H9 (cell line): ENCODE measurements at regions not wholly inside any gene's neighbourhood (a gene's known extent, or its start where the extent isn't known, plus 50 kb on each side); places are given as distances from the start of the nearest gene placed in this dataset.

Source experiments
- DNase-seq: peaks from one replicate; pipeline ENCODE4 v3.0.0-alpha.2; 2017
- H2AFZ ChIP-seq: one replicate; pipeline ENCODE4 v1.6.1; 2013; ENCODE audit warnings: mild to moderate bottlenecking, low read length, control low read depth, moderate library complexity
- H2AK5ac ChIP-seq: 2 replicates; pipeline ENCODE4 v1.6.1; 2013; ENCODE audit warnings: low read length, control low read depth, mixed read lengths; ENCODE audit not compliant: insufficient read length
- H2BK120ac ChIP-seq: one replicate; pipeline ENCODE4 v1.6.1; 2013; ENCODE audit warnings: low read depth, mild to moderate bottlenecking, low read length, control low read depth, inconsistent platforms; ENCODE audit not compliant: poor library complexity, severe bottlenecking
- H2BK12ac ChIP-seq: 2 replicates; pipeline ENCODE4 v1.6.1; 2013; ENCODE audit warnings: low read length, control low read depth, mixed read lengths, low read depth; ENCODE audit not compliant: insufficient read length
- H2BK15ac ChIP-seq: 2 replicates; pipeline ENCODE4 v1.6.1; 2013; ENCODE audit warnings: low read depth, low read length, control low read depth
- H2BK20ac ChIP-seq: one replicate; pipeline ENCODE4 v1.6.1; 2013; ENCODE audit warnings: low read depth, mild to moderate bottlenecking, low read length, control low read depth, inconsistent platforms; ENCODE audit not compliant: poor library complexity, severe bottlenecking
- H2BK5ac ChIP-seq: 2 replicates; pipeline ENCODE4 v1.6.1; 2013; ENCODE audit warnings: low read length, control low read depth, mixed read lengths; ENCODE audit not compliant: insufficient read length
- H3K14ac ChIP-seq: 2 replicates; pipeline ENCODE4 v1.6.1; 2013; ENCODE audit warnings: low read length, control low read depth; ENCODE audit not compliant: insufficient read depth
- H3K18ac ChIP-seq: 2 replicates; pipeline ENCODE4 v1.6.1; 2013; ENCODE audit warnings: low read depth, mild to moderate bottlenecking, mixed read lengths, low read length, control low read depth; ENCODE audit not compliant: insufficient read length
- H3K23ac ChIP-seq: 2 replicates; pipeline ENCODE4 v1.6.1; 2013; ENCODE audit warnings: low read length, control low read depth, mixed read lengths, low read depth; ENCODE audit not compliant: insufficient read length
- H3K23me2 ChIP-seq: 2 replicates; pipeline ENCODE4 v1.6.1; 2013; ENCODE audit warnings: low read depth, mild to moderate bottlenecking, mixed read lengths, low read length, control low read depth; ENCODE audit not compliant: insufficient read length, poor library complexity, severe bottlenecking
- H3K27ac ChIP-seq: 2 replicates; pipeline ENCODE4 v1.5.1; 2013; ENCODE audit warnings: low read length, control low read depth, mixed read lengths, low read depth; ENCODE audit not compliant: insufficient read length
- H3K27me3 ChIP-seq: 2 replicates; pipeline ENCODE4 v1.6.1; 2013; ENCODE audit warnings: low read length, control low read depth, inconsistent platforms; ENCODE audit not compliant: insufficient read depth
- H3K4ac ChIP-seq: 2 replicates; pipeline ENCODE4 v1.6.1; 2013; ENCODE audit warnings: low read depth, mild to moderate bottlenecking, control low read depth, inconsistent platforms, low read length, moderate library complexity
- H3K4me1 ChIP-seq: 2 replicates; pipeline ENCODE4 v1.6.1; 2013; ENCODE audit warnings: low read length, control low read depth, inconsistent platforms; ENCODE audit not compliant: insufficient read depth
- H3K4me2 ChIP-seq: 2 replicates; pipeline ENCODE4 v1.6.1; 2013; ENCODE audit warnings: low read length, control low read depth, mixed read lengths; ENCODE audit not compliant: insufficient read length, insufficient read depth
- H3K56ac ChIP-seq: 2 replicates; pipeline ENCODE4 v1.6.1; 2013; ENCODE audit warnings: low read depth, mild to moderate bottlenecking, mixed read lengths, low read length, control low read depth; ENCODE audit not compliant: insufficient read length
- H3K79me1 ChIP-seq: 2 replicates; pipeline ENCODE4 v1.6.1; 2013; ENCODE audit warnings: low read depth, mild to moderate bottlenecking, moderate library complexity, low read length, control low read depth, inconsistent platforms; ENCODE audit not compliant: insufficient read depth, poor library complexity, severe bottlenecking
- H3K79me2 ChIP-seq: 2 replicates; pipeline ENCODE4 v1.6.1; 2013; ENCODE audit warnings: low read length, control low read depth, inconsistent platforms; ENCODE audit not compliant: insufficient read depth
- H3K9ac ChIP-seq: 2 replicates; pipeline ENCODE4 v1.6.1; 2013; ENCODE audit warnings: low read length, control low read depth, mixed read lengths; ENCODE audit not compliant: insufficient read length; ENCODE audit errors: extremely low read depth
- H3K9me3 ChIP-seq: one replicate; pipeline ENCODE4 v1.6.1; 2013; ENCODE audit warnings: low read depth, low read length, inconsistent platforms; ENCODE audit not compliant: control insufficient read depth
- H3T11ph ChIP-seq: one replicate; pipeline ENCODE4 v1.6.1; 2013; ENCODE audit warnings: mild to moderate bottlenecking, low read length, control low read depth, inconsistent platforms
- H4K20me1 ChIP-seq: one replicate; pipeline ENCODE4 v1.6.1; 2013; ENCODE audit not compliant: control insufficient read depth, insufficient read length, insufficient read depth
- H4K5ac ChIP-seq: 2 replicates; pipeline ENCODE4 v1.6.1; 2013; ENCODE audit warnings: low read depth, mild to moderate bottlenecking, mixed read lengths, low read length, control low read depth; ENCODE audit not compliant: insufficient read length
- H4K8ac ChIP-seq: replicated peaks from 2 replicates; pipeline ENCODE4 v1.6.1; 2013; ENCODE audit warnings: low read length, control low read depth, mixed read lengths, low read depth; ENCODE audit not compliant: insufficient read length
- H4K91ac ChIP-seq: 2 replicates; pipeline ENCODE4 v1.6.1; 2013; ENCODE audit warnings: low read depth, mild to moderate bottlenecking, moderate library complexity, mixed read lengths, low read length, control low read depth; ENCODE audit not compliant: insufficient read length
- H3K27ac Mint-ChIP-seq, 3 experiments: 2 replicates in 2 of 3; 3 replicates in 1 of 3; pipeline ENCODE4 v1.8.0; 2020 to 2021; ENCODE audit warnings: mixed read lengths in 3 of 3, mild to moderate bottlenecking in 1 of 3, moderate library complexity in 1 of 3
- H3K27me3 Mint-ChIP-seq: 2 replicates; pipeline ENCODE4 v1.8.0; 2021; ENCODE audit warnings: low read depth, mild to moderate bottlenecking, moderate library complexity, mixed read lengths
- H3K36me3 Mint-ChIP-seq, 3 experiments: 2 replicates in 2 of 3; 3 replicates in 1 of 3; pipeline ENCODE4 v1.8.0; 2020 to 2021; ENCODE audit warnings: low read depth in 3 of 3, mixed read lengths in 3 of 3; ENCODE audit not compliant: insufficient read depth in 1 of 3
- H3K4me1 Mint-ChIP-seq, 2 experiments: 2 replicates each; pipeline ENCODE4 v1.8.0; 2020; ENCODE audit warnings: mixed read lengths in 2 of 2
- H3K4me3 Mint-ChIP-seq, 2 experiments: 2 replicates in 1 of 2; 3 replicates in 1 of 2; pipeline ENCODE4 v1.8.0; 2020 to 2021; ENCODE audit warnings: mild to moderate bottlenecking in 2 of 2, mixed read lengths in 2 of 2, moderate library complexity in 1 of 2
- H3K9me3 Mint-ChIP-seq, 2 experiments: 2 replicates in 1 of 2; 3 replicates in 1 of 2; pipeline ENCODE4 v1.8.0; 2020; ENCODE audit warnings: mild to moderate bottlenecking in 2 of 2, mixed read lengths in 2 of 2, moderate library complexity in 1 of 2
- WGBS: extraction: QIAGEN DNeasy Blood & Tissue Kit; methylation state at CpG from one replicate; pipeline ENCODE4 v1.1.7; 2013; ENCODE audit warnings: missing lambda C conversion rate, low lambda C conversion rate, mixed read lengths; ENCODE audit not compliant: insufficient read length; ENCODE audit errors: extremely low coverage; 5-methylcytosine and 5-hydroxymethylcytosine counted together
- TF ChIP-seq, protein P1 (sequence below): fragments of 200-600 bp; sonication (generic); conservative IDR thresholded peaks from 3 replicates; pipeline ENCODE4 v1.8.0; 2021; ENCODE audit warnings: antibody characterized with exemption, mild to moderate bottlenecking

DNA sequence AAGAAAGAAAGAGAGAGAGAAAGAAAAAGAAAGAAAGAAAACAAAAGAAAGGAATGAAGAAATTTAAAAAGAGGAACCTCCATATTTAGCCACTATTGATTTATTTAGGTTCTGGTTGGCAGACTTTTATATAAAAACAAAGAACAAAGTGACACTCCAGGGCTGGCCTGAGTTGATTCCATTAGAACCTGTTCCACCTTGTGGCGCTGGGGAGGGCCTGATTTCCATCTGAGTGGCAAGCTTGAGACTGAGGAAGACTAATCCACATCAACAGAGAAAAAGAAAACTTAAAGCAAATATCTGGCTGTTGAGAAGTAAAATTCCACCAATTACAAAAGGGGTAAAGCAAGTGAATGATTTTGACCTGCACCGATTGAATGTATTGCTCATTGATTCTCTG is 345.3 kb downstream of the EN1 start:
- Histone ChIP-seq H3K23ac (no peak overlapping the region), H3K79me1 (no peaks in the 10 kb centered on the region), H3K9me3 (no peaks in the 10 kb centered on the region), H2AK5ac (no peak overlapping the region), H3K4me1 (no peaks in the 10 kb centered on the region), H3K14ac (no peak overlapping the region), H2BK20ac (no peak overlapping the region), H3K79me2 (no peaks in the 10 kb centered on the region), H3K27ac (no peak overlapping the region), H4K20me1 (no peaks in the 10 kb centered on the region), H2BK15ac (no peak overlapping the region), H3K23me2 (no peaks in the 10 kb centered on the region), H3T11ph (no peak overlapping the region), H2AFZ (no peak overlapping the region), H4K91ac (no peak overlapping the region), H2BK12ac (no peak overlapping the region), H2BK120ac (no peak overlapping the region), H3K27me3 (no peaks in the 10 kb centered on the region), H4K5ac (no peak overlapping the region), H3K56ac (no peak overlapping the region), H3K4ac (no peak overlapping the region), H3K4me2 (no peak overlapping the region), H2BK5ac (no peak overlapping the region), H4K8ac (no peak overlapping the region), H3K9ac (no peak overlapping the region), H3K18ac (no peak overlapping the region)
- Mint-ChIP-seq H3K4me1 (peaks cover 25 to 26% of the 10 kb centered on the region in 2 experiments), H3K27ac (no peak overlapping the region), H3K4me3 (no peak overlapping the region), H3K27me3 (peaks cover 5% of the 10 kb centered on the region), H3K36me3 (no peaks in the 10 kb centered on the region), H3K9me3 (no peaks in the 10 kb centered on the region)
- DNase-seq = no peak
- no CpG with 5 or more reads among the region's 2 CpGs for WGBS
- TF ChIP-seq, protein P1, sequence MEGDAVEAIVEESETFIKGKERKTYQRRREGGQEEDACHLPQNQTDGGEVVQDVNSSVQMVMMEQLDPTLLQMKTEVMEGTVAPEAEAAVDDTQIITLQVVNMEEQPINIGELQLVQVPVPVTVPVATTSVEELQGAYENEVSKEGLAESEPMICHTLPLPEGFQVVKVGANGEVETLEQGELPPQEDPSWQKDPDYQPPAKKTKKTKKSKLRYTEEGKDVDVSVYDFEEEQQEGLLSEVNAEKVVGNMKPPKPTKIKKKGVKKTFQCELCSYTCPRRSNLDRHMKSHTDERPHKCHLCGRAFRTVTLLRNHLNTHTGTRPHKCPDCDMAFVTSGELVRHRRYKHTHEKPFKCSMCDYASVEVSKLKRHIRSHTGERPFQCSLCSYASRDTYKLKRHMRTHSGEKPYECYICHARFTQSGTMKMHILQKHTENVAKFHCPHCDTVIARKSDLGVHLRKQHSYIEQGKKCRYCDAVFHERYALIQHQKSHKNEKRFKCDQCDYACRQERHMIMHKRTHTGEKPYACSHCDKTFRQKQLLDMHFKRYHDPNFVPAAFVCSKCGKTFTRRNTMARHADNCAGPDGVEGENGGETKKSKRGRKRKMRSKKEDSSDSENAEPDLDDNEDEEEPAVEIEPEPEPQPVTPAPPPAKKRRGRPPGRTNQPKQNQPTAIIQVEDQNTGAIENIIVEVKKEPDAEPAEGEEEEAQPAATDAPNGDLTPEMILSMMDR = no peak
